Prostate gland (tissue), 2 donors: ENCODE measurements at regions not wholly inside any gene's neighbourhood (a gene's known extent, or its start where the extent isn't known, plus 50 kb on each side); places are given as distances from the start of the nearest gene placed in this dataset.

Experiments used
- CTCF ChIP-seq, 4 experiments: fragments of 200-600 bp in 2 of 4; fragments of 450-650 bp in 2 of 4; sonication (generic) in 2 of 4; IDR thresholded peaks; 1 replicate in 3 of 4; 2 replicates in 1 of 4; pipeline ENCODE4 v1.5.1; 2016 to 2019; ENCODE audit warnings: antibody characterized with exemption in 4 of 4, mild to moderate bottlenecking in 2 of 4, moderate library complexity in 2 of 4
- POLR2A ChIP-seq: fragments of 450-650 bp; IDR thresholded peaks from one replicate; pipeline ENCODE4 v1.6.1; 2016; ENCODE audit warnings: antibody characterized with exemption, mild to moderate bottlenecking

DNA sequence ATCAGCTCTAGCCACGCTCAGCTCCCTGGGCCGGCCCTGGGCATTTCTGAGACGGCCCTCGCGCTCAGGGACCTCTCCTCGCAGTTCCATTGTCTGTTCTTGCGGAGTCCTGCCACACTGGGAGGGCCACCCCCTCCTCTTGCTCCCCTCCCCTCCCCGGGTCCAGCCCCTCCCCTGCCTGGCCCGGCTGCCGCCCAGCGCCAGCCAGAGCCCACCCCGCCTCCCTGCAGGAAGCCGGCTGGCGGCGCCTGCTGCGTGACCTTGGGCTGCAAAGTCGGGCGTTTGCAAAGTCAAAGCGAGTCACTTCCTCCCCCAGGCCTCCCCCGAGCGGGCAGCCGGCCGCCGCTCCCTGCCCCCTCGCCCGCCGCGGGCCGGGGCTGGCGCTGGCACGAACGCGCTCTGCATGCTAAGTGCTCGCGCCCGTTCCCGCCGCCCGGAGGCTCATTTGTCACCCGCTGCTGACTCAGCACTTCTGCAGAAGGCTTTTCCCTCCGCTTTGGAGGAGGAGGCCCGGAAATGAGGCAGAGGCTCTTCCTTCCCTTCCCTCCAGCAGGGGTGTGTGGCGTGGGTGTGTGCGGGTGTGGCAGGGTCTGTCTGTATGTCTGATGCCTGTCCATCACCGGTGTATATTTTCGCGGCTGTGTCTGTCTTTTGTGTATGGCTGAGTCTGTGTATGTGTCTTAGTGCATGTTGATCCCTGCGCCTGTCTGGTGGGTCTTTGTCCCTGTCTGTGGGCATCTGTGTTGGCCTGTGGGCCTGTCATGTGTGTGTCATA is 72.0 kb downstream of the IRF2BPL start:
- TF ChIP-seq CTCF (IDR thresholded peaks at IDR 0.05) (peak in 3 of 4 experiments; percentile 12 to 42 (median 41)), POLR2A (peak; percentile 23)
